Cardiac fibroblast (primary cell): ENCODE measurements at regions not wholly inside any gene's neighbourhood (a gene's known extent, or its start where the extent isn't known, plus 50 kb on each side); places are given as distances from the start of the nearest gene placed in this dataset.

Source experiments
- DNase-seq, 2 donors: peaks; one replicate each; pipeline versions ENCODE4 v3.0.0 to v3.0.0-alpha.2; 2010; ENCODE audit warnings: low read depth in 2 of 2
- H3K4me3 ChIP-seq, 2 donors: replicated peaks in 1 of 2; 1 replicate in 1 of 2; 2 replicates in 1 of 2; pipeline ENCODE4 v1.5.1; 2011; ENCODE audit warnings: low read depth in 2 of 2, low read length in 2 of 2, mild to moderate bottlenecking in 2 of 2, moderate library complexity in 1 of 2
- TF ChIP-seq, protein P1 (sequence below): IDR thresholded peaks from one replicate; pipeline ENCODE4 v1.5.1; 2011; ENCODE audit warnings: low read depth, mild to moderate bottlenecking, low read length, inconsistent platforms

DNA sequence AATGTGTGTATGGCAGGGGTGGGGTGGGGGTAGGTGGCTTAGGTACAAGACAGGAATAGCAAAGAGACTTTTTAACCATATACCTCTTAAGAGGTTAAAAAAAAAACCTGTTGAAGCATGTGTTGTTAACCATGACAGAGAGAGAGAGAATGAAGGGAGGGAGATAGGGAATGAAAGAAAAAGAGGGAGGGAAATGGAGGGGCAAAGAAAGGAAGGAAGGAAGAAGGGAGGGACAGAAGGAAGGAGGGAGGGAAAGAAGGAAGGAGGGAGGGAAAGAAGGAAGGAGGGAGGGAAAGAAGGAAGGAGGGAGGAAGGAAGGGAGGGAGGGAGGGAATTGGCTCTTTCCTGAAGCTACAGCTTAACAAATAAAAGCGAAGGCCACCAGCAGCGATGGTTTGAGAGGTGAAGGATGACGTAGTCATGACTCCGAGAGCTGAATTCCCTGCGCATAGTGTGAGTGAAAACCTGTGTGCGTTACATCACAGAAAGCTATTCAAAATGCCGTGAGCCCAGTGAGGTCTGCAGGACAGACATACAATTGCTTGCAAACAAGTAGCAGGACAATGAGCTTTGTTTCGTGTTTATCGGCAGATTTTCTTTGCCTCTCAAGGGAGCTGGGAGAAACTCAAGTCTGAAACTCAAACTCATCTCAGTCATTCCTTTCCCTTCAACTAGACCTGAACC, 88.6 kb upstream of the NEDD9 start:
- no peak for DNase-seq
- TF ChIP-seq, protein P1, sequence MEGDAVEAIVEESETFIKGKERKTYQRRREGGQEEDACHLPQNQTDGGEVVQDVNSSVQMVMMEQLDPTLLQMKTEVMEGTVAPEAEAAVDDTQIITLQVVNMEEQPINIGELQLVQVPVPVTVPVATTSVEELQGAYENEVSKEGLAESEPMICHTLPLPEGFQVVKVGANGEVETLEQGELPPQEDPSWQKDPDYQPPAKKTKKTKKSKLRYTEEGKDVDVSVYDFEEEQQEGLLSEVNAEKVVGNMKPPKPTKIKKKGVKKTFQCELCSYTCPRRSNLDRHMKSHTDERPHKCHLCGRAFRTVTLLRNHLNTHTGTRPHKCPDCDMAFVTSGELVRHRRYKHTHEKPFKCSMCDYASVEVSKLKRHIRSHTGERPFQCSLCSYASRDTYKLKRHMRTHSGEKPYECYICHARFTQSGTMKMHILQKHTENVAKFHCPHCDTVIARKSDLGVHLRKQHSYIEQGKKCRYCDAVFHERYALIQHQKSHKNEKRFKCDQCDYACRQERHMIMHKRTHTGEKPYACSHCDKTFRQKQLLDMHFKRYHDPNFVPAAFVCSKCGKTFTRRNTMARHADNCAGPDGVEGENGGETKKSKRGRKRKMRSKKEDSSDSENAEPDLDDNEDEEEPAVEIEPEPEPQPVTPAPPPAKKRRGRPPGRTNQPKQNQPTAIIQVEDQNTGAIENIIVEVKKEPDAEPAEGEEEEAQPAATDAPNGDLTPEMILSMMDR, result no peak
- H3K4me3 ChIP-seq, result no peak overlapping the region

DNA sequence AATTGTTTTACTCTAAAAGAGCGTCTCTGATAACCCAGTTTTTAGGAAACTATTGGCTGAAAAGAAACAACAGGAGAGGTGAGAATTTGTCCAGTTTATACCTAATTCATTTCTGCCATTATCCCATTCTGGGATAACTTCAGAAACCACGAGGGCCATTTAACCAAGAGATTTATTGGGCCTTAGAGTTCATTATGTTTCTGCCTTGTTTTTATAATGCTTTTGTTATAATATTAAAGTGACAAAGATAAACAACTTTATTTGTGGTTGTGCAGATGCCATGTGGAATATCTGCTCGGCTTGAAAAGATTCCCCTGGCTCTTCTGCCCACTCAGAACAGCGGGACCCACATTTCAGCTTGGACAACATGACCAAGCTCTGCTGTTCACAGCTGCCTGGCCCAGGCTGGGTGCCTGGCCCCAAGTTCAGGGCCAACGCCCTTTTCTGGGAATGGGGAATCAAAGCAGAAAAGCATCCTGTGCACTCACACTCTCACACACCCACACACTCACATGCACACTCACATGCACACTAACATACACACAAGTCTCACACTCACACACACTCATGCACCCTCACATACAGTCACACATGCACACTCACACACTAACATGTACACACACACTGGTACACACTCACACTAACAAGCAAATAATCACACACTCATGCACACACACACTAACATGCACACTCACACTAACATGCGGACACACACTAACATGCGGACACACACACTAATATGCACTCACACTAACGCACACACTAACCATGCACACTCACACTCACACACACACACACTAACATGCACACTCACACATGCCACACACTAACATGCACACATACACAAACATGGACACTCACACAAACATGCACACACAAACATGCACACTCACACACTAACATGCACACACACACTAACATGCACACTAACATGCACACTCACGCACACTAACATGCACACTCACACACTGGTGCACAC, 86.7 kb upstream of the NEDD9 start:
- peak; percentile 9 to 47 for DNase-seq
- H3K4me3 ChIP-seq, result no peak overlapping the region
- TF ChIP-seq, protein P1, result no peak

DNA sequence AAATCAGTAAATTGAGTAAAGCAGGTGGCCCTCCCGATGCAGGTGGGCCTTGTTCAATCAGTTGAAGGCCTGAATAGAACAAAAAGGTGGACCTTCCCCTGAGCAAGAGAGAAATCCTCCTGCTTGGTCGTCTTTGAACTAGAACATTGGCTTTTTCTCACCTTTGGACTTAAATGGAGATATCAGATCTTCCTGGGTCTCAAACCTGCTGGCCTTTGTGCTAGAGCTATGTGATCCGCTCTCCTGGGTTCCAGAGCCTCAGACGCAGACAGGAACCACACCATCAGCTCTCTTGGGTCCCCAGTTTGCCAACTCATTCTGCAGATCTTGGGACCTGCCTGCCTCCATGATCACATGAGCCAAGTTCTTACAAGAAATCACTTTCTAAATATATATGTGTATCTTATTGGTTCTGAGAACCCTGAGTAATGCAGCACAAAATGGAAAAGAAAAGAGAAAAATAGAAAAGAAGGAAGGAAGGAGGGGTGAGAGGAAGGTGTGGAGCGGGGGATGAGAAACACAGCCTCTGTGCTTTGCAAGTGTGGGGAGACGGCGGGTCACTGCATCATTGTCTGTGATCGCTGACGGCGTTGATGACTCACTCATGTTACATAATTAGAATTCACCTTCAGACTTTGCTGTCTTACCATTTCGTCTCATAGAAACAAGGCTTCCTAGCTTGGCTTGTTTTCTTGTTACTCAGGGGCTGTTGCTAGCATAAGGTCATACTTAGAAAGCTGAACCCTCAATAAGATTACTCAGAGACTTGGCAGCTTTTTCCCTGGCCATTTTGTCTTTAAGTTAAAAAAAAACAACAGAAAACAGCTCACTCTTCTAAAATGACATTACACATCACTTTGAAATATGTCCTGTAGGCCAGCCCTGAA, 85.7 kb upstream of the NEDD9 start:
- DNase-seq, result peak; percentile 94 to 100
- TF ChIP-seq, protein P1, result no peak
- no peak overlapping the region for H3K4me3 ChIP-seq

DNA sequence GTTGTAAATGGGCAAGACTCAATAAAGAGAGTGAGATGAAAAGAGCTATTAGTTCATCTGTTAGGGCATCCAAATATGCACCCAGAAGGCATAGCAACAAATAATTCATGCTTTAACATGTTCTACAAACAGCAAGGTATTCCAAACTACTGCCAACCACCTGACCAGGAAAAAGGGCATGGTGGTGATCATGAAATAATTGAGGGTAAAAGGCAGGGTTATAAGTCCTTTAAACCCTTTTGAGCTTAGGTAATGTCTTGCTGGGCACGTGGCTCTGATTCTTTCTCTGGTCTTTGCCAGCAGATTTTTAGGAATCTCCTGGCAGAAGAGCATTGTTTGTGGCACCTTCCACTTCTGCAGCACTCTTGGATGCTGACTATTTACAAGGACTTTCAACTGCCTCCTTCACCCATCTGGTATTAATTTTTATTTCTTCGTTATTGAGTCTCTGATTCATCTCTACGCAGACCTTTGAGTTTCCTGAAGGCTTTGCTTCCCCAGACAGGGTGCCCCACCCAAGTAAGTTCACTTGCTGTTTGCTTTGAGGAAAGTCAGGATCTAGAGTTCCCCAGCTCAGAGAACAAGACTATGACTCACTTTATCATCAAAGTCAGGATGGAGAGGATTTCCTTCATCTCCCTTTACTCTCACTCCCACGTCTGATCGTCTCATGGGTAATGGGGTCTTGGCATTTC, 83.4 kb upstream of the NEDD9 start:
- DNase-seq, result peak; percentile 72 to 99
- no peak overlapping the region for H3K4me3 ChIP-seq
- TF ChIP-seq, protein P1, result no peak

DNA sequence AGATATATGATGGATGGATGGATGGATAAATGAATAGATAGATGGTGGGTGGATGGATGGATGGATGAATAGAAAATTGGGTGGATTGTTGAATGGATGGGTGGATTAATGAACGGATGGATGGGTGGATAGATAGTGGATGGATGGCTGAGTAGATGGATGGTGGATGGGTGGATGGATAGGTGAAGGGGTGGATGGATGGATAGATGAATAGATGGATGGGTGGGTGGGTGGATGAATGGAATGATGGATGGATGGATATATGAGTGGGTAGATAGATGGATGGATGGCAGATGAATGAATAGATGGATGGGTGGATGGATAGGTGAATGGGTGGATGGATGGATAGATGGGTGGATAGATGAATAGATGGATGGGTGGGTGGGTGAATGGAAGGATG, 80.7 kb upstream of the NEDD9 start:
- H3K4me3 ChIP-seq, result no peak overlapping the region
- DNase-seq, result no peak
- TF ChIP-seq, protein P1, result no peak

DNA sequence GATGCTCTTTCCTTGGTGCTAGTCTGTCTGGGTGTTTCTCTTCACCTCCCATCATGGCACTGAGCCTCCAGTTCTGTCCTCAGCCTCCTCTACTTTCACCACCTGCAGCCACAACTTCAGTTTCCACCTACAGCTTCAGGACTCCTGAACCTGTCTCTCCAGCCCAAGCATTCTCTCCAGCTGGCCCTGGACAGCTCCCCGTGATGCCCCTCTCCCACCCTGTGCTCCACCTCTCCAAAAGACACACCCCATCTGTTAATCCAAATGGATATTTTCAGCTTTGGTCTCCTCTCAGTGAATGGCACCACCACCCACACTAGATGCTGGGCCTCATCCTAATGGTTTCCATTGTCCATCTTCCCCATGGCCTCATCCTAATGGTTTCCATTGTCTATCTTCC, 79.5 kb upstream of the NEDD9 start:
- TF ChIP-seq, protein P1, result no peak
- no peak for DNase-seq
- H3K4me3 ChIP-seq, result no peak overlapping the region
